ENCODE measurements at regions not wholly inside any gene's neighbourhood (a gene's known extent, or its start where the extent isn't known, plus 50 kb on each side); places are given as distances from the start of the nearest gene placed in this dataset.

DNA sequence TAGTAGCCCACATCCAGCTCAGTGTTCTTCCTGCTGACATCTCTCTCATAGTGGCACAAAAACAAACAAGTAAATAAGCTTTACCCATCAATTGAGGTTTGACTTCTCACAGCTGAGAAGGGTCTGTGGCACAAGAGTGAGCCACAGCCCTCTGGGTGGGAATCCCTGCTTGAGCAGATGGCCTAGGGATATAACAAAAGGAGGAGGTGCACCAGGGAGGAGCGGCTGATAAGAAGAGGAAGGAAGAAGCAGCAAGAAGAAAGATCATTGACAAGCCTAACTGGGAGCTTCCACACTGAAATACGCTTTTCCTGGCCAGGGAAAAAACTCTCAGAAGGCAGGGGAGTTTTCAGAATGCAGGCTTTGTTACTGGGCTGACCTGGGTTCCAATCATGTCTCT is 279.8 kb downstream of the UACA start:
- TF ChIP-seq, protein P1, sequence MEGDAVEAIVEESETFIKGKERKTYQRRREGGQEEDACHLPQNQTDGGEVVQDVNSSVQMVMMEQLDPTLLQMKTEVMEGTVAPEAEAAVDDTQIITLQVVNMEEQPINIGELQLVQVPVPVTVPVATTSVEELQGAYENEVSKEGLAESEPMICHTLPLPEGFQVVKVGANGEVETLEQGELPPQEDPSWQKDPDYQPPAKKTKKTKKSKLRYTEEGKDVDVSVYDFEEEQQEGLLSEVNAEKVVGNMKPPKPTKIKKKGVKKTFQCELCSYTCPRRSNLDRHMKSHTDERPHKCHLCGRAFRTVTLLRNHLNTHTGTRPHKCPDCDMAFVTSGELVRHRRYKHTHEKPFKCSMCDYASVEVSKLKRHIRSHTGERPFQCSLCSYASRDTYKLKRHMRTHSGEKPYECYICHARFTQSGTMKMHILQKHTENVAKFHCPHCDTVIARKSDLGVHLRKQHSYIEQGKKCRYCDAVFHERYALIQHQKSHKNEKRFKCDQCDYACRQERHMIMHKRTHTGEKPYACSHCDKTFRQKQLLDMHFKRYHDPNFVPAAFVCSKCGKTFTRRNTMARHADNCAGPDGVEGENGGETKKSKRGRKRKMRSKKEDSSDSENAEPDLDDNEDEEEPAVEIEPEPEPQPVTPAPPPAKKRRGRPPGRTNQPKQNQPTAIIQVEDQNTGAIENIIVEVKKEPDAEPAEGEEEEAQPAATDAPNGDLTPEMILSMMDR (IDR thresholded peaks at IDR 0.05): no peak
- TF ChIP-seq POLR2A (IDR thresholded peaks at IDR 0.05): no peak
